Endothelial cell of umbilical vein (primary cell): ENCODE measurements at regions not wholly inside any gene's neighbourhood (a gene's known extent, or its start where the extent isn't known, plus 50 kb on each side); places are given as distances from the start of the nearest gene placed in this dataset.

Experiments used
- CTCF ChIP-seq, 2 donors: IDR thresholded peaks; 1 replicate in 1 of 2; 2 replicates in 1 of 2; pipeline ENCODE4 v1.5.1; 2011; ENCODE audit warnings: low read length in 2 of 2, mild to moderate bottlenecking in 2 of 2, moderate library complexity in 2 of 2, control low read depth in 1 of 2, inconsistent platforms in 1 of 2, low read depth in 1 of 2; ENCODE audit not compliant: insufficient read depth in 1 of 2; ENCODE audit errors: extremely low read depth in 1 of 2
- EZH2 ChIP-seq: IDR thresholded peaks from 2 replicates; pipeline ENCODE4 v1.6.1; 2012; ENCODE audit warnings: borderline replicate concordance, low read depth, mild to moderate bottlenecking, moderate library complexity, low read length, inconsistent platforms; ENCODE audit not compliant: severe bottlenecking
- FOS ChIP-seq: IDR thresholded peaks from 2 replicates; pipeline ENCODE4 v1.6.1; 2011; ENCODE audit warnings: mild to moderate bottlenecking, low read length, moderate library complexity, borderline replicate concordance; ENCODE audit not compliant: insufficient read depth
- GATA2 ChIP-seq: IDR thresholded peaks from 2 replicates; pipeline ENCODE4 v1.7.0; 2011; ENCODE audit warnings: low read depth, mild to moderate bottlenecking, moderate library complexity, mixed read lengths, low read length; ENCODE audit not compliant: insufficient read length, insufficient read depth
- JUN ChIP-seq: IDR thresholded peaks from 2 replicates; pipeline ENCODE4 v1.6.1; 2011; ENCODE audit warnings: borderline replicate concordance, low read depth; ENCODE audit not compliant: insufficient read length, insufficient read depth
- MAX ChIP-seq: IDR thresholded peaks from 2 replicates; pipeline ENCODE4 v1.6.1; 2011; ENCODE audit not compliant: insufficient read depth, insufficient read length
- MYC ChIP-seq: IDR thresholded peaks from one replicate; pipeline ENCODE4 v1.6.1; 2011; ENCODE audit warnings: mild to moderate bottlenecking, low read depth, low read length
- POLR2A ChIP-seq: IDR thresholded peaks from 2 replicates; pipeline ENCODE4 v1.6.1; 2012; ENCODE audit warnings: low read depth, mild to moderate bottlenecking, control low read depth, low read length
- POLR2AphosphoS5 ChIP-seq: IDR thresholded peaks from 2 replicates; pipeline ENCODE4 v1.6.1; 2012; ENCODE audit warnings: low read depth, mild to moderate bottlenecking, control low read depth, low read length, moderate library complexity; ENCODE audit not compliant: insufficient read depth

GRCh38 chr1:162956922-162957321, 95.9 kb upstream of the CCDC190 start:
- TF ChIP-seq CTCF (IDR thresholded peaks at IDR 0.05; ENCODE audit: extremely low read depth in 1 of 2, insufficient read depth in 1 of 2, low read depth in 1 of 2, low read length in 2 of 2), result no peak
- no peak for TF ChIP-seq EZH2
- no peak for TF ChIP-seq FOS
- TF ChIP-seq POLR2AphosphoS5, result no peak
- no peak for TF ChIP-seq MAX
- no peak for TF ChIP-seq POLR2A
- TF ChIP-seq JUN, result no peak
- no peak for TF ChIP-seq MYC
- TF ChIP-seq GATA2, result no peak
